K562 (cell line): ENCODE measurements at regions not wholly inside any gene's neighbourhood (a gene's known extent, or its start where the extent isn't known, plus 50 kb on each side); places are given as distances from the start of the nearest gene placed in this dataset.

Experiments used
- ATAC-seq: fragments of 200-7000 bp; cut with Tn5 transposase; 3 replicates; pipeline ENCODE4 v1.9.1; 2020; ENCODE audit warnings: moderate library complexity
- BruUV-seq: library from RNA; stranded (reverse); fragments of 400-500 nt; replicated peaks from 2 replicates; lab custom pipeline; 2021; lab: Mats Ljungman, UMichigan
- CTCF ChIA-PET: fragments of 300-600 bp; formaldehyde crosslinking; extraction: SDS; loops from one replicate; lab custom pipeline; 2021; ENCODE audit warnings: low intra/inter-chr PET ratio; lab: Yijun Ruan, JAX
- POLR2A ChIA-PET: fragments of 300-600, 350-650 bp; sonication (Branson Sonifier 250); formaldehyde crosslinking; extraction: SDS; loops from one replicate; lab custom pipeline; 2021; ENCODE audit warnings: antibody characterized with exemption, inconsistent platforms; lab: Yijun Ruan, JAX
- DNase-seq, 4 experiments: peaks; one replicate each; pipeline versions ENCODE4 v3.0.0 to v3.0.0-alpha.2; 2011 to 2018; ENCODE audit warnings: low spot score in 3 of 4, mixed read lengths in 3 of 4; ENCODE audit errors: extremely low read depth in 1 of 4
- FAIRE-seq: peaks from 2 replicates; lab custom pipeline; 2011; peaks lifted over from hg19 to GRCh38; lab: Jason Lieb, UNC
- H2AFZ ChIP-seq: 2 replicates; pipeline ENCODE4 v1.6.0; 2011; ENCODE audit warnings: low read depth, low read length, control low read depth, inconsistent platforms
- H3K27ac ChIP-seq: fragments of 200-600 bp; 3 replicates; pipeline ENCODE4 v1.8.0; 2011; ENCODE audit warnings: low read depth, mild to moderate bottlenecking, control low read depth, inconsistent platforms, low read length, moderate library complexity, mixed read lengths; ENCODE audit errors: extremely low read depth
- H3K27me3 ChIP-seq, 2 experiments: fragments of 300-600 bp in 1 of 2; 2 replicates in 1 of 2; 3 replicates in 1 of 2; pipeline versions ENCODE4 v1.6.0 to v1.8.0; 2011; ENCODE audit warnings: inconsistent platforms in 2 of 2, low read length in 2 of 2, mild to moderate bottlenecking in 1 of 2, mixed read lengths in 1 of 2, moderate library complexity in 1 of 2; ENCODE audit not compliant: control insufficient read depth in 2 of 2, insufficient read depth in 2 of 2
- H3K36me3 ChIP-seq: fragments of 300-600 bp; 3 replicates; pipeline ENCODE4 v1.8.0; 2011; ENCODE audit warnings: mild to moderate bottlenecking, low read length, inconsistent platforms; ENCODE audit not compliant: control insufficient read depth, insufficient read depth
- H3K4me1 ChIP-seq, 2 experiments: fragments of 200-600 bp in 1 of 2; replicated peaks in 1 of 2; 2 replicates in 1 of 2; 3 replicates in 1 of 2; pipeline versions ENCODE4 v1.5.1 to v1.8.0; 2011; ENCODE audit warnings: inconsistent platforms in 2 of 2, low read length in 2 of 2, mild to moderate bottlenecking in 1 of 2, mixed read lengths in 1 of 2, moderate library complexity in 1 of 2; ENCODE audit not compliant: control insufficient read depth in 2 of 2, insufficient read depth in 2 of 2
- H3K4me2 ChIP-seq: 2 replicates; pipeline ENCODE4 v1.6.1; 2011; ENCODE audit warnings: low read length, control low read depth, inconsistent platforms, mixed read lengths; ENCODE audit not compliant: insufficient read depth
- H3K4me3 ChIP-seq: fragments of 200-600 bp; sonication (generic), shearing (Covaris generic); 2 replicates; pipeline ENCODE4 v1.5.1; 2016; ENCODE audit warnings: control low read depth, inconsistent platforms
- H3K79me2 ChIP-seq: fragments of 200-600 bp; 3 replicates; pipeline ENCODE4 v1.8.0; 2011; ENCODE audit warnings: low read length, inconsistent platforms; ENCODE audit not compliant: control insufficient read depth, insufficient read depth
- H3K9ac ChIP-seq, 2 experiments: 2 replicates each; pipeline versions ENCODE4 v1.6.0 to v1.6.1; 2011; ENCODE audit warnings: low read depth in 2 of 2, low read length in 2 of 2, control low read depth in 1 of 2, inconsistent platforms in 1 of 2, mild to moderate bottlenecking in 1 of 2, mixed read lengths in 1 of 2; ENCODE audit not compliant: insufficient read depth in 1 of 2
- H3K9me1 ChIP-seq: one replicate; pipeline ENCODE4 v1.6.0; 2011; ENCODE audit warnings: inconsistent platforms, mild to moderate bottlenecking, low read length, moderate library complexity; ENCODE audit not compliant: control insufficient read depth, insufficient read depth
- H3K9me3 ChIP-seq: replicated peaks from 2 replicates; pipeline ENCODE4 v1.5.1; 2011; ENCODE audit warnings: low read depth, low read length, inconsistent platforms; ENCODE audit not compliant: control insufficient read depth, insufficient read depth
- H4K20me1 ChIP-seq: replicated peaks from 2 replicates; pipeline ENCODE4 v1.6.1; 2011; ENCODE audit warnings: low read length, inconsistent platforms, mixed read lengths; ENCODE audit not compliant: control insufficient read depth, insufficient read depth
- CEBPG ChIP-seq, 3 experiments: fragments of 200-800 bp in 1 of 3; sonication (Bioruptor generic) in 1 of 3; sonication (generic) in 1 of 3; formaldehyde crosslinking in 1 of 3; IDR thresholded peaks in 2 of 3; conservative IDR thresholded peaks in 1 of 3; 2 replicates each; pipeline versions ENCODE4 v1.6.1 to v1.8.0; 2016 to 2022; ENCODE audit warnings: missing compliant biosample characterization in 2 of 3, missing genetic modification characterization in 2 of 3, mild to moderate bottlenecking in 1 of 3, missing genetic modification reagents in 1 of 3
- RFX5 ChIP-seq: IDR thresholded peaks from 2 replicates; pipeline ENCODE4 v1.6.1; 2011; ENCODE audit warnings: low read depth, mild to moderate bottlenecking, improper control_type of control experiment, low read length
- ZBTB49 ChIP-seq: sonication (generic); formaldehyde crosslinking; IDR thresholded peaks from 2 replicates; pipeline ENCODE4 v1.8.0; 2022; ENCODE audit warnings: missing genetic modification reagents, mild to moderate bottlenecking, borderline replicate concordance
- WGBS: fragments of 100-300 bp; shearing (Covaris generic); methylation state at CpG from one replicate; pipeline ENCODE4 v1.1.6; 2016; ENCODE audit warnings: low coverage, mixed read lengths; ENCODE audit not compliant: insufficient coverage; ENCODE audit errors: missing lambda C conversion rate; 5-methylcytosine and 5-hydroxymethylcytosine counted together
- in situ Hi-C: fragments of 300-500 bp; cut with MboI; formaldehyde crosslinking; loops from 4 replicates; pipeline ENCODE4 v1.15.0; 2018; ENCODE audit warnings: inconsistent platforms, mixed read lengths
- intact Hi-C: fragments of 100-400 bp; cut with micrococcal nuclease; formaldehyde crosslinking; loops from 2 replicates; pipeline ENCODE4 v1.14.2; 2022

GRCh38 chr7:81349044-81349443, 420.8 kb downstream of the HGF start:
- no TSS peak for BruUV-seq
- ChIA-PET POLR2A (no interaction called here), CTCF (no interaction called here)
- H3K9me1 ChIP-seq: no peaks in the 10 kb centered on the region
- no peaks in the 10 kb centered on the region for H3K79me2 ChIP-seq
- no peaks in the 10 kb centered on the region for H3K9me3 ChIP-seq
- ATAC-seq (no peak), FAIRE-seq (no peak), DNase-seq (no peak)
- in situ Hi-C loops (no loop called here), intact Hi-C loops (no loop called here)
- no peaks in the 10 kb centered on the region for H3K27me3 ChIP-seq
- H3K4me2 ChIP-seq: no peak overlapping the region
- no peaks in the 10 kb centered on the region for H4K20me1 ChIP-seq
- no peak overlapping the region for H3K27ac ChIP-seq
- H3K9ac ChIP-seq: no peak overlapping the region
- no peak for TF ChIP-seq RFX5
- TF ChIP-seq CEBPG (CRISPR knock-in tag; IDR thresholded peaks at IDR 0.05): no peak
- no peak for TF ChIP-seq CEBPG (tag; conservative IDR thresholded peaks at IDR 0.05 in 1 of 2, IDR thresholded peaks at IDR 0.05 in 1 of 2)
- TF ChIP-seq ZBTB49 (CRISPR knock-in tag): no peak
- no peak overlapping the region for H2AFZ ChIP-seq
- 31% methylated on average over 5 of the region's 5 CpGs for WGBS
- H3K4me3 ChIP-seq: no peak overlapping the region
- H3K36me3 ChIP-seq: no peaks in the 10 kb centered on the region
- H3K4me1 ChIP-seq: no peaks in the 10 kb centered on the region
